ENCODE measurements at regions not wholly inside any gene's neighbourhood (a gene's known extent, or its start where the extent isn't known, plus 50 kb on each side); places are given as distances from the start of the nearest gene placed in this dataset.
A peak's percentile ranks its signal among the peaks of the same experiment; 100 is the strongest.

- Mint-ChIP-seq H3K36me3 (ENCODE audit: low read depth) (no peaks in the 10 kb centered on the region), H3K4me1 (ENCODE audit: low read depth) (peaks cover 80% of the 10 kb centered on the region), H3K4me3 (no peak overlapping the region), H3K27me3 (peaks cover 12% of the 10 kb centered on the region), H3K9me3 (peaks cover 9% of the 10 kb centered on the region), H3K27ac (no peak overlapping the region)
- intact Hi-C loops (cut with micrococcal nuclease): no loop called here
Observed at GRCh38 chr3:11089931-11090330, 64.4 kb upstream of the HRH1 start.

GRCh38 chr3:11090551-11090950 is 63.7 kb upstream of the HRH1 start:
- Mint-ChIP-seq H3K4me3 (no peak overlapping the region), H3K36me3 (ENCODE audit: low read depth) (no peaks in the 10 kb centered on the region), H3K27ac (no peak overlapping the region), H3K9me3 (peaks cover 8% of the 10 kb centered on the region), H3K4me1 (ENCODE audit: low read depth) (peaks cover 80% of the 10 kb centered on the region), H3K27me3 (peaks cover 14% of the 10 kb centered on the region)
- intact Hi-C loops (cut with micrococcal nuclease): no loop called here

- H3K9me3 Mint-ChIP-seq: peaks cover 2% of the 10 kb centered on the region
- no peaks in the 10 kb centered on the region for H3K36me3 Mint-ChIP-seq (ENCODE audit: low read depth)
- H3K27me3 Mint-ChIP-seq: peaks cover 14% of the 10 kb centered on the region
- H3K27ac Mint-ChIP-seq: no peak overlapping the region
- intact Hi-C loops (cut with micrococcal nuclease): no loop called here
- peaks cover 80% of the 10 kb centered on the region for H3K4me1 Mint-ChIP-seq (ENCODE audit: low read depth)
- no peak overlapping the region for H3K4me3 Mint-ChIP-seq
Observed at GRCh38 chr3:11091088-11091590, 63.2 kb upstream of the HRH1 start.

DNA sequence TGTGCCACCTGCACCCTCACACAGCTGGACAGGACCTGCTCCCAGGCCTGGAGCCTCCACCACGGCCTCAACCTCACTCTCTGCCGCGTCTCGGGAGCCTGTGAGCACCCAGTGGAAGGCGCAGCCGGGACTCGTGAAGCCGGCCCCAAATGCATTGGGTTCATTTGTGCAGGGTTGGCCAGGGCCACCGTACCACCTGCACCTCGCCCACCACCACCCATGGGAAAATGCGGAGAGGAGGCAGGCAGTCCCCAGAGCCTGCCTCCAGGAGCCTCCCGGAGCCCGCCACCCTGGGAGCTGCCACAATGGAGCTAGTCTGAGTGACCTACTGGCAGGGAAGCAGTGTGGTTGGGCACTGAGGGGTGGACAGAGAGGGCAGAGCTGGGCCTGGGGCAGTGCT is 62.5 kb upstream of the HRH1 start:
- peak overlapping the region; percentile 38 for H3K27ac Mint-ChIP-seq
- no peaks in the 10 kb centered on the region for H3K36me3 Mint-ChIP-seq (ENCODE audit: low read depth)
- H3K4me1 Mint-ChIP-seq (ENCODE audit: low read depth): peaks cover 80% of the 10 kb centered on the region
- no peaks in the 10 kb centered on the region for H3K9me3 Mint-ChIP-seq
- intact Hi-C loops (cut with micrococcal nuclease): no loop called here
- H3K4me3 Mint-ChIP-seq: no peak overlapping the region
- peaks cover 14% of the 10 kb centered on the region for H3K27me3 Mint-ChIP-seq

GRCh38 chr3:11093823-11094340 is 60.4 kb upstream of the HRH1 start:
- intact Hi-C loops (cut with micrococcal nuclease): no loop called here

GRCh38 chr3:11095932-11096265 is 58.4 kb upstream of the HRH1 start:
- intact Hi-C loops (cut with micrococcal nuclease): no loop called here
- no peak overlapping the region for H3K4me3 Mint-ChIP-seq
- H3K9me3 Mint-ChIP-seq: no peaks in the 10 kb centered on the region
- peaks cover 16% of the 10 kb centered on the region for H3K27me3 Mint-ChIP-seq
- H3K4me1 Mint-ChIP-seq (ENCODE audit: low read depth): peaks cover 56% of the 10 kb centered on the region
- peak overlapping the region; percentile 79 for H3K27ac Mint-ChIP-seq
- H3K36me3 Mint-ChIP-seq (ENCODE audit: low read depth): no peaks in the 10 kb centered on the region

More at GRCh38 chr3:11093823-11094340, 60.4 kb upstream of the HRH1 start:
- Mint-ChIP-seq H3K27ac (no peak overlapping the region), H3K4me3 (no peak overlapping the region), H3K27me3 (peaks cover 14% of the 10 kb centered on the region), H3K4me1 (ENCODE audit: low read depth) (peaks cover 68% of the 10 kb centered on the region), H3K36me3 (ENCODE audit: low read depth) (no peaks in the 10 kb centered on the region), H3K9me3 (no peaks in the 10 kb centered on the region)

DNA sequence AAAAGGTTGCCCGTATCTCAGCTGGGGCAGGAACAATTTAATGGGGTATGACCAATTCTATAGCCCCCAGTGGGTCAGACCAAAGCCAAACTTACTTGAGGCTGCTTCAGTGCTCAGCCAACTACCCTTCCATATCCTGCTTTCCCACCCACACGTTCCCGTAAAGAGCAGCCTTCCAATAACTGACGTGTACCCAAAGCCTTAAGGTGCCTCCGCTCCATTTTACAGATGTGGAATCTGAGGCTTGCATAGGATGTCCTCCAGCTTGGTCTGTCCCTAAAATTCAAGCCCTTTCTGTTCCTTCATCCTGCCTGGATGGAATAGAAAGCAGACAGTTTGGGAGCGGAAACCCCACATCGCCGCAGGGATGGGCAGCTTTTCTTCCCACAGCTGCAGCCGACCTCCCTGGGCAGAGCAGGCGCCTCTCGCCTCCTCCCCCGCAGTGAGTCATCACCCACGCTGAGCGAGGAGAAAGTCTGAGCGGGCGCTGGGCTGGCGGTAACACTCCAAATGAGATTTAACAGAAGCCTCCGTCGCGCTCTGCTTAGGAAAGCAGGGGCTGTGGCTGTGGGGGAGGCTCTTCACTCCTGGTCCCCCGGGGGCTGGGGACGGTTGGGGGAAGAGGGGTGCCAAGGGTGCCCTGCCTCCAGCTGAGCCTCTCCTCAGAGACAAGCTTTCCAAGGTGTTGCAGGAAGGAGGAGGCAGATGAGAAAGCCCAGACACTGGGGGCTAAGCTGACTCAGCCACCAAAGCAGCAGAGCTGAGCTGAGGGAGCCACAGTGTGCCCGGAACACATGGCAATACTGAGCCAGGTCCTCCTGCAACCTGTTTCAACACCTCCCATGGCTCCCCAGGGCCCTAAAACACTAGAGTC is 57.8 kb upstream of the HRH1 start:
- Mint-ChIP-seq H3K9me3 (peaks cover 3% of the 10 kb centered on the region), H3K27ac (peak overlapping the region; percentile 79), H3K4me3 (peak overlapping the region; percentile 72), H3K4me1 (ENCODE audit: low read depth) (peaks cover 51% of the 10 kb centered on the region), H3K36me3 (ENCODE audit: low read depth) (no peaks in the 10 kb centered on the region), H3K27me3 (peaks cover 16% of the 10 kb centered on the region)
- intact Hi-C loops (cut with micrococcal nuclease): no loop called here

- H3K27me3 Mint-ChIP-seq: peaks cover 9% of the 10 kb centered on the region
- no peak overlapping the region for H3K27ac Mint-ChIP-seq
- intact Hi-C loops (cut with micrococcal nuclease): no loop called here
- no peak overlapping the region for H3K4me3 Mint-ChIP-seq
- H3K4me1 Mint-ChIP-seq (ENCODE audit: low read depth): peaks cover 29% of the 10 kb centered on the region
- no peaks in the 10 kb centered on the region for H3K36me3 Mint-ChIP-seq (ENCODE audit: low read depth)
- H3K9me3 Mint-ChIP-seq: peaks cover 11% of the 10 kb centered on the region
Observed at GRCh38 chr3:11099306-11099705, 55.0 kb upstream of the HRH1 start.
